OCI-LY3 (cell line): ENCODE measurements at regions not wholly inside any gene's neighbourhood (a gene's known extent, or its start where the extent isn't known, plus 50 kb on each side); places are given as distances from the start of the nearest gene placed in this dataset.
A peak's percentile ranks its signal among the peaks of the same experiment; 100 is the strongest.

ENCODE experiments used
- H2AFZ ChIP-seq: fragments of 200-600, 300-600 bp; shearing (Covaris generic); 2 replicates; pipeline ENCODE4 v1.6.0; 2014; ENCODE audit warnings: antibody characterized with exemption, low read depth, low read length
- H3K27ac ChIP-seq: fragments of 200-600, 300-600 bp; sonication (generic); 2 replicates; pipeline ENCODE4 v1.5.1; 2014; ENCODE audit warnings: mild to moderate bottlenecking, low read length, moderate library complexity, mixed read lengths
- H3K27me3 ChIP-seq: fragments of 200-600, 300-600 bp; sonication (generic); 2 replicates; pipeline ENCODE4 v1.6.1; 2014; ENCODE audit warnings: low read depth, low read length, mixed read lengths
- H3K36me3 ChIP-seq: fragments of 200-600, 300-600 bp; sonication (generic); replicated peaks from 2 replicates; pipeline ENCODE3; 2014; ENCODE audit warnings: low read depth, low read length, mixed read lengths
- H3K4me1 ChIP-seq: fragments of 300-600, 200-600 bp; sonication (generic); 2 replicates; pipeline ENCODE4 v1.6.1; 2014; ENCODE audit warnings: low read length, mixed read lengths
- H3K4me2 ChIP-seq: fragments of 200-600, 300-600 bp; sonication (generic); 2 replicates; pipeline ENCODE4 v1.6.1; 2014; ENCODE audit warnings: low read length, mixed read lengths
- H3K4me3 ChIP-seq: fragments of 300-600, 200-600 bp; sonication (generic); 2 replicates; pipeline ENCODE4 v1.5.1; 2014; ENCODE audit warnings: antibody characterized with exemption, mild to moderate bottlenecking, low read length, moderate library complexity
- H3K79me2 ChIP-seq: fragments of 300-600, 200-600 bp; shearing (Covaris generic); 2 replicates; pipeline ENCODE4 v1.6.1; 2014; ENCODE audit warnings: mild to moderate bottlenecking, low read length, mixed read lengths
- H3K9ac ChIP-seq: fragments of 300-600, 200-600 bp; shearing (Covaris generic); 2 replicates; pipeline ENCODE4 v1.6.0; 2014; ENCODE audit warnings: mild to moderate bottlenecking, low read length, moderate library complexity
- H3K9me3 ChIP-seq: fragments of 200-600, 300-600 bp; shearing (Covaris generic); 2 replicates; pipeline ENCODE4 v1.6.1; 2014; ENCODE audit warnings: low read length, mixed read lengths; ENCODE audit not compliant: insufficient read depth
- H4K20me1 ChIP-seq: fragments of 200-600, 300-600 bp; sonication (generic); 2 replicates; pipeline ENCODE4 v1.6.1; 2016; ENCODE audit warnings: low read length, mixed read lengths; ENCODE audit not compliant: insufficient read depth
- CTCF ChIP-seq: fragments of 200-600, 300-600 bp; sonication (generic); IDR thresholded peaks from 2 replicates; pipeline ENCODE4 v1.5.1; 2014; ENCODE audit warnings: antibody characterized with exemption, low read length, low read depth
- EZH2phosphoT487 ChIP-seq: fragments of 200-600 bp; shearing (Covaris generic); IDR thresholded peaks from 2 replicates; pipeline ENCODE4 v1.6.1; 2018; ENCODE audit warnings: antibody characterized with exemption, mixed run types, low read depth

GRCh38 chr5:162392336-162392735, 324.8 kb downstream of the GABRG2 start:
- Histone ChIP-seq H3K4me3 (no peak overlapping the region), H3K9ac (no peak overlapping the region), H3K27ac (no peak overlapping the region), H2AFZ (no peak overlapping the region), H3K36me3 (peaks cover 17% of the 10 kb centered on the region), H3K27me3 (no peaks in the 10 kb centered on the region), H3K4me1 (peaks cover 11% of the 10 kb centered on the region), H3K79me2 (no peaks in the 10 kb centered on the region), H3K4me2 (0 out of 2 replicates have a peak overlapping the region, but pooled peaks have one; percentile 8), H4K20me1 (no peaks in the 10 kb centered on the region), H3K9me3 (peaks cover 19% of the 10 kb centered on the region)
- no peak for TF ChIP-seq EZH2phosphoT487
- no peak for TF ChIP-seq CTCF

GRCh38 chr5:162393534-162393933, 326.0 kb downstream of the GABRG2 start:
- no peak overlapping the region for H3K4me2 ChIP-seq
- H4K20me1 ChIP-seq, result no peaks in the 10 kb centered on the region
- peaks cover 17% of the 10 kb centered on the region for H3K36me3 ChIP-seq
- no peaks in the 10 kb centered on the region for H3K79me2 ChIP-seq
- H3K9ac ChIP-seq, result no peak overlapping the region
- H3K27me3 ChIP-seq, result no peaks in the 10 kb centered on the region
- peaks cover 11% of the 10 kb centered on the region for H3K4me1 ChIP-seq
- no peak overlapping the region for H2AFZ ChIP-seq
- H3K27ac ChIP-seq, result no peak overlapping the region
- H3K4me3 ChIP-seq, result no peak overlapping the region
- TF ChIP-seq CTCF (no peak), EZH2phosphoT487 (no peak)
- peaks cover 19% of the 10 kb centered on the region for H3K9me3 ChIP-seq

GRCh38 chr5:162407614-162408013, 340.0 kb downstream of the GABRG2 start:
- no peak overlapping the region for H3K4me2 ChIP-seq
- no peak overlapping the region for H3K27ac ChIP-seq
- no peaks in the 10 kb centered on the region for H4K20me1 ChIP-seq
- no peak overlapping the region for H2AFZ ChIP-seq
- H3K36me3 ChIP-seq, result no peaks in the 10 kb centered on the region
- H3K4me3 ChIP-seq, result no peak overlapping the region
- H3K4me1 ChIP-seq, result no peaks in the 10 kb centered on the region
- H3K27me3 ChIP-seq, result no peaks in the 10 kb centered on the region
- H3K79me2 ChIP-seq, result no peaks in the 10 kb centered on the region
- no peak for TF ChIP-seq CTCF
- TF ChIP-seq EZH2phosphoT487, result no peak
- H3K9me3 ChIP-seq, result no peaks in the 10 kb centered on the region
- no peak overlapping the region for H3K9ac ChIP-seq

- Histone ChIP-seq H3K4me3 (no peak overlapping the region), H3K27me3 (no peaks in the 10 kb centered on the region), H4K20me1 (no peaks in the 10 kb centered on the region), H3K36me3 (no peaks in the 10 kb centered on the region), H3K9ac (no peak overlapping the region), H3K4me1 (no peaks in the 10 kb centered on the region), H3K4me2 (no peak overlapping the region), H3K79me2 (no peaks in the 10 kb centered on the region), H2AFZ (no peak overlapping the region), H3K9me3 (no peaks in the 10 kb centered on the region), H3K27ac (no peak overlapping the region)
- TF ChIP-seq CTCF (no peak), EZH2phosphoT487 (no peak)
Observed at GRCh38 chr5:162410365-162410764, 342.8 kb downstream of the GABRG2 start.
